Islet precursor cell (in vitro differentiated cells): ENCODE measurements at regions not wholly inside any gene's neighbourhood (a gene's known extent, or its start where the extent isn't known, plus 50 kb on each side); places are given as distances from the start of the nearest gene placed in this dataset.
A peak's percentile ranks its signal among the peaks of the same experiment; 100 is the strongest.

ENCODE experiments used
- DNase-seq: peaks from one replicate; pipeline ENCODE4 v3.0.0-alpha.2; 2018

GRCh38 chr22:47808886-47809620 is 1046.6 kb downstream of the TBC1D22A start:
- DNase-seq: peak; percentile 25

DNA sequence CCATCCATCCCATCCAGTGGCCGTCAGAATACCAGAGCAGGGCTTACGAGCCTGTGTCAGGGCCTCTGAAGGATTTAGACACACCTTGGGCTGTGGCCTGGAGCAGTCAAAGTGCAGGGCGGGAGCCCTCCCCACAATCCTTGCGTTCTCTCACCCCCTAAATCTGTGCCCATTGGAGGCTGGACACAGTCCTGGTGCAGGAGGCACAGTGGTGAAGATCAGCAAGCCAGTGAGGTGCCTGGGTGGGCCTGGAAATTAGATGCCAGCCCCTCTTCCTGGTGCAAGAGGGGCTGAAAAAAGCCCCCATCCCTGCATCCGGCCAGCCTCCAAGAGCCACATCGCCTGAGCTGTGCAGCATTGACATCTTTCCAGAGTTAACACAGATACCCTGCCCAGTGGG is 1045.8 kb downstream of the TBC1D22A start:
- DNase-seq: peak; percentile 44

DNA sequence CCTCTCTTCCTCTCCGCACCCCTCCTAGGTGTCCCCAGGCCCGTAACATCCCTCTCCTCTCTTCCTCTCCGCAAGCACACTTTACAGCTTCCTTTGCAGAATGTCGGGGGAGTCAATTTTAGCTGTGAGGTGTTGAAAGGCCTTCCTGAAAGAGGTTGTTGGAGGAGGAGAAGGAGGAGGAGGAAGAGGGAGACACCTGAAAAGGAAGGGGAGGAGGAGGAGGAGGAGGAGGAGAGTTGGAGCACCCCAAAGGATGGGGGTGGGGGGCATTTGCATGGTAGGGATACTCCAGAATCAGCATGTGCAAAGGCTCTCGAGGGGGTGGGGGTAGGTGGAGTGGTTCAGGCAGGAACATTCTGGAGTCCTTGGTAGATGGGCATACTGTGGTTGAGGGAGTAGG is 1045.1 kb downstream of the TBC1D22A start:
- no peak for DNase-seq

GRCh38 chr22:47806894-47807293 is 1044.4 kb downstream of the TBC1D22A start:
- DNase-seq: no peak

DNA sequence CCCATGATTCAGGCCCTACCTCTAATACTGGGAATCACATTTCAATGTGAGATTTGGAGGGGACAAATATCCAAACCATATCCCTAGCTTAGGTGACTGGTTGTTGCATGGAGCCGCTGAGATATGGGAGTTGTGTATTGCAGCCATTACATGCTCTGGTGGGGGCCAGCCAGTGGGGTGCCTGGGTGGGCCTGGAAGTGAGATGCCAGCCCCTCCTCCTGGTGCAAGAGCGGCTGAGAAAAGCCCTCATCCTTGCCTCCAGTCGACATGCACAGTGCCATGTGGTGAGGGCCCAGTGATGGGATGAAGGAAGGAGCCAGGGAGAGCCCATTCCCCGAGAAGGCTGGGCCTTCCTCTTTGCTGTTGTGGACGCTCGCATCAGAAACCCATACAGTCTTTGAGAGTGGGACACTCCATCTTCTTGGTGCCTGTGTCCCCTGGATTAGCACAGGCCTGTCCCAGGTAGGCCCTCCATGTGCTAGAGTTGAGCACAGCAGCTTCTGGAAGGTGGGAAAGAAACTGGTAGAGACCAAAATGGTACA is 1043.0 kb downstream of the TBC1D22A start:
- no peak for DNase-seq

DNA sequence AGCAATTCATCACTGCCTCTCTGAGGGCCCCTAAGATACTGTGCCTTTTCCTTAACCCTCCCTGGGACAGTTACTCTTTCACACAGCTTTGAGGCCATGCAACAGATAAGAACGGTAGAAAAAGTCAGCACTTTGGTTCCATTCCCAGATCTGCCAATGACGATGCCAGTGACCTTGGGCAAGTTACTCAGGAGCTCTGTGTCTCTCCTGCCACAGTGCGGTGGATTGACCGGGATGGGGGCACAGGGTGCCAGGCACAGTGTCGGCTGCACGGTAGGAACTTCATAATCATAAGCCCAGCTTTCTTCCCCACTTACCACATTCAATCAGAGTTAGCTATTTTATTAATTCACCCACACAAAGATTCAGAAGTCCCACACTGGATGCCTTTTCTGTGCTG is 1041.8 kb downstream of the TBC1D22A start:
- peak; percentile 37 for DNase-seq

- no peak for DNase-seq
These were observed 1040.0 kb downstream of the TBC1D22A start for GRCh38 chr22:47802421-47802820.

DNA sequence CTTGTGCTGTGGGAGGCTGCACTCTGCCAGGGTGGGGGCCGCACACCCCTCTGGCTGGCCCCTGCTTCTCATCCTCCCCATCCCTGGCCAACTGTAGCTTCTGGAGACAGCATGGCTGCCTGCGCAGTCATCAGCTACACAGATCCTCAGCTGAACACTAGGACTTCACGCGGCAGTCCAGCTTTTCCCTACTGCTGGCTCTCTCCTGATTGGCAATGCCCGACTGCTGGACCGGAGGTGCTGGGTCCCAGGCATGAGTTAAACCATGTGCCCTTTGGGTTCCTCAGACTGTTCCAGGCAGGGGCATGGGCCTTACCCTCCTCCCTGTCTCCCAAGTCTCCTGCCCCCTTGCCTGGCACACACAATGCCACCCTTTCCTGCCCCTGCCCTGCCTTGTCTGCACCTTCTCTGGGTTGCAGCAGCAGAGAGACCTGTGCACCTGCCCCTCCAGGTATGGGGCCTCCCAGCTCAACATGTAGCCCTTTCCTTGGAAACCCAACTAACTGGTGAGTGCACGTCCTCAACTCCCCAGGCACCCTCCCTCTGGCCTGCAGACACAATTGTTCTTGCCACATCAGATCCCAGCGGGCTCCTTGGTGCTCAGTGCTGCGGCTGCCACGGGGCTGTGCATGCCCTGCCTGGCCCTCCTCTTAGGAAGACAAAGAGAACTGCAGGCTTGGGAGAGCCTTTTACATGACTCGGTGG is 1039.2 kb downstream of the TBC1D22A start:
- peak; percentile 42 for DNase-seq

DNA sequence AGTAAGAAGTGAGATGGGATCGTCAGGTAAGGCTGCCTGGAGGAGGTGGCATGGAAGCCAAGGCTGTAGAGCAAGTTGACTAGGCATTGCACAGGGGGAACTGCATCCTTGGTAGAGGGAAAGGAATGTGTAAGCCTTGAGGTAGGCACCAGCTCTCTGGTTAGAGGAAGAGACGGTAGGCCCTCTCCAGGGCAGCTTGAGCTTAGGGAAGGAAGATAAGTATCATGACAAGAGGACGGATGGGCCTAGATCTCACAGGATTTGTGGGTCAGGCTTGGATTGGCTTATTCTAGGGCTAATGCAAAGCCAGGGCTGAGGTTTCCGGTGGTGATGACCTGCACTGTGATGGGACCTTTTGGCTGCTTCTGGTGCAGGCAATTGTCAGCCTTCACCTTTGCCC is 1035.8 kb downstream of the TBC1D22A start:
- no peak for DNase-seq

- no peak for DNase-seq
These were observed 1035.0 kb downstream of the TBC1D22A start for GRCh38 chr22:47797342-47797945.

DNA sequence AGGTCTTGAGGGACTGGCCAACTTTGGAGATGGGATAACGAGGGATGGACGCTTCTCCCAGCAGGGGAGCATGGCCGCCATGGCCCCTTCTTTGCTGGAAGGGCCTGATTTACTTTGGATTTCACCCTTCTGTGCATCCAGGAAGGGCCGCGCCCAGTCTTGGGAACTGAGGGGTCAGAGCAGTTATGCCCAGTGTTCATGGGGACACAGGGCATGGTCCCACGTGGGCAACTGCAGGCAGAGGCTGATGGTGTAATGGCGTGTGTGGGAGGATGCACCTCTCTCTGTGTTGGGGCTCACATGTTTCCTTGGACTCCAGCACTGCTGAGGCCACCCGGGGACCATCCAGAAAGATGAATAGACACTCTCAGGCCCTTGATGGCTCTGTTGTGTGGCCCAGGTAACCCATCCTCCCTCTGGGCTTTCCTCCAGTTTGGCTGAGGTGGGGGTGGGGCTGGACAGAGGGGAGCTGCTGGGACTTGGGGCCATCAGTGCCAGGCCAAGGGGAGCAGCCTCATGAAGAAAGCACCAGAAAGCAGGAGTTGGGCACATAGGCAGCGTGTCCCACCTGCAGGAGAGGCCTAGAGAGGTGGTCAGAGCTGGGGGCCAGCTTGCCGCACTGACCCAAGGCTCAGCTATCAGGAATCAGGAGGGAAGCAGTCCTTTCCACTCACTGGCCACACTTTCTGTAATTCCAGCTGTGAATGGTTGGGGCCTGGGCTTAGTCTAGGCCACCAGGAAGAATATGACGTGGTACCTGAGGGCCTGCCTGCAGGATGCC is 1033.9 kb downstream of the TBC1D22A start:
- peak; percentile 38 for DNase-seq

DNA sequence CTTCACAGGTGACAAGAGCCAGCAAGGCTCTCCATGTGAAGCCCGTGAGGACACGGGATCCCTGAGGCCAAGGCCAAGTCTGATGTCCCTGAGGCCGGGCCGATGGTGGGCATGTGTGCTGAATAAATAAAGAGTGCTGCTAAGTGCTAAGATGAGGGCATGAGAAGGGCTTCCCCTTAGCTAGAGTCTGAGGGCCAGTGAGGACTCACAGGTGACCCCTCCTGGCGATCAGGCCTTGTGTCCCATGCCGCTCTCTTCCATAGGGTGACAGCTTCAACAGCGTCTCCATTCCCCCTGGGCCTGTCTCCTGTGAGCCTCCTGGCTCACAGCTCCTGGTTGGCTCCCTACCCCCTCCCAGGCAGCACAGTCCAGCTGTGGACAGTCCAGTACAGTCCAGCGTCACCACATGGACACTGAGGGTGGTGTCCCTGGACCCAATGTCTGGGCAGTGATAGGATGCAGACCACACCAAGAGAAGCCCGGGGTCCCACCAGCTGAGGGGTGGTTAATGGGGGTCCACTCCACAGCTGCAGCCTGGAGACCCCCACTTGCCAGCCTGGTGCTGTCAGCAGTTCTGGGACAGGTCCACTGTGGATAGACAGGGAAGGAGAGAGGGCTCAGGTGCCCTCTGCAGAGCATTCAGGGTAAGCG is 1033.2 kb downstream of the TBC1D22A start:
- peak; percentile 37 for DNase-seq

- DNase-seq: no peak
These were observed 1032.4 kb downstream of the TBC1D22A start for GRCh38 chr22:47794851-47795250.

GRCh38 chr22:47793304-47794101 is 1031.1 kb downstream of the TBC1D22A start:
- peak; percentile 31 for DNase-seq

GRCh38 chr22:47789171-47789570 is 1026.7 kb downstream of the TBC1D22A start:
- DNase-seq: no peak

DNA sequence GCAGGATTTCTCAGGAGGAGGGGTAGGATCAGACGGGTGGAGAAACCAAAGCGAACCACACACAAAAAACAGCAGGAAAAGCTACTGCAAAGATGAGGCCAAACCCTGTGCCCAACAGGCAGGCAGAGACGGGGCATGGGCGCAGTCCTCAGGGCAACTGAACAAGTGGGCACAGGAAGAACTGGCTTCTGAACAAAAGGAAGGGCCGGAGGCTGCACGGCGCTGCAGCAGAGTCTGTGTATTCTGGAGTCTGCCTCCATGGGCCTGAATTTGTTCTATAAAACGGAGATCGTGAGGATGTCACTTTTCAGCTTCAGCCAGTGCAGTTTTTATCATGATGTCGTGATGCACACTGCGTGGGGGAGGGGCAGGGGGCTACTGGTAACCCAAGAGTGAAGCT is 1026.0 kb downstream of the TBC1D22A start:
- DNase-seq: no peak

DNA sequence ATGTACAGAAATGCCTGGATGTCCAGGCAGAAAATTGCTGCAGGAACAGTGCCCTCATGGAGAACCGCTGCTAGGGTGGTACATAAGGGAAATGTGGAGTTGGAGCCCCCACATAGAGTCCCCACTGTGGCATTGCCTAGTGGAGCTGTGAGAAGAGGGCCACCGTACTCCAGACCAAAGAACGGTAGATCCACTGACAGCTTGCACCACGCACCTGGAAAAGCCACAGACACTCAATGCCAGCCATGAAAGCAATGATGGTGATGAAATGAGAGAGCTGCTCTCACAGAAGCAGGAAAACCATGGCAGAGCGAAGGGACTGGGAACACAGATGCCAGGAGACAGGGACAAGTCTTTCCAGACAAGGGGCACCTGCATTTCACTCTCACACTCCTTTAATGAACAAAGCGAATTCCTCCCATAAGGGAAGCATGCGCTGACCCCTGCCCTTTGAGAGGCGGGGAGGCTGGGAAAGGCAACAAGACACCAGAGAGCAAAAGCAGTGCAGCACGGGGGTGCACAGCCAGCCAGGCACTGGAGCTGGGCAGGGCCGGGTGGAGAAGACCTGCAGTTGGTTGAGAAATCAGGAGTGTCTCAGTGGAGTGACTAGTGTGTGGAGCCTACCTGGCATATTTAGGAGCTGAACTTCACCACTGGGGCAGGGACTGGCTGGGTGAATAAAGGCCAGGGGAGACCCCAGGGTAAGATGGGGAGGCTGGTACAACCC is 1025.2 kb downstream of the TBC1D22A start:
- peak; percentile 43 for DNase-seq

DNA sequence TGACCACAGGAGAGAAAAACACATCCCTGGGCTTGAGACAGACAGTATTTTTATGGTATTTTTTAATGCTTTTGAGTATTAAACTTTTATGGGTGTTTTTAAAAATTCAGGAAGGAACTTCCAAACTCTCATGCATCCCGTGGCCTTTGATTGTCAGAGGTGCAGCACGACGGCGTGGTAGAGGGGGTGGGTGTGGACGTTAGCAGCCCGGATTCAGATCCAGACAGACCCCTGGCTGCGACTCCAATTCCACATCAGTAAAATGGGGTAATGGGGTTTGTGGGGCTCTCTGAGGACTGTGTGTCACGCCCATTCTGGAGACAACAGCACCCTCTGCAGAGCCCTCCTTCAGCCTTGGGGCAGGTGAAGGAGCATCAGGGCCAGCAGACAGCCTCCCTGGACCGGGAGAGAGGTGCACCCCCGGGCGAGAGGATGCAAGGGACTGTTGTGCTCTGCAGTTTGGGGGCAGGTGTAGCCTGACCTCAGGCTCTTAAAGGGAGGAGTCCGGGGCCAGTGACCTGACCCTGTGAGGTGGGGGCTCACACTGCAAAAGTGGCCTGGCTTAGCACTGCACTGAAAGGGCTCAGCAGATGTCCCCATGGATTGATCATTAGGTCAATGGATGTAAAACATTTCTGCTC is 1024.3 kb downstream of the TBC1D22A start:
- DNase-seq: no peak

GRCh38 chr22:47784991-47785390 is 1022.5 kb downstream of the TBC1D22A start:
- peak; percentile 19 for DNase-seq

GRCh38 chr22:47784367-47784983 is 1022.0 kb downstream of the TBC1D22A start:
- peak; percentile 16 for DNase-seq
